Suppressor macrophage treated with lipopolysaccharide for 4 hours (primary cell): ENCODE measurements at regions not wholly inside any gene's neighbourhood (a gene's known extent, or its start where the extent isn't known, plus 50 kb on each side); places are given as distances from the start of the nearest gene placed in this dataset.
"Not testable (repeated sequence)": the region's sequence is repeated elsewhere in the genome, so short reads cannot be mapped to it uniquely, and the experiment has no call there.

Experiments used
- DNase-seq: peaks from one replicate; pipeline ENCODE4 v3.0.0-alpha.2; 2020

GRCh38 chr5:124973661-124974060 is 227.2 kb upstream of the ZNF608 start:
- no peak for DNase-seq

- DNase-seq: no peak
Measured at GRCh38 chr5:124976086-124976485, 229.6 kb upstream of the ZNF608 start.

- DNase-seq: no peak
Measured at GRCh38 chr5:124979251-124979650, 232.8 kb upstream of the ZNF608 start.

DNA sequence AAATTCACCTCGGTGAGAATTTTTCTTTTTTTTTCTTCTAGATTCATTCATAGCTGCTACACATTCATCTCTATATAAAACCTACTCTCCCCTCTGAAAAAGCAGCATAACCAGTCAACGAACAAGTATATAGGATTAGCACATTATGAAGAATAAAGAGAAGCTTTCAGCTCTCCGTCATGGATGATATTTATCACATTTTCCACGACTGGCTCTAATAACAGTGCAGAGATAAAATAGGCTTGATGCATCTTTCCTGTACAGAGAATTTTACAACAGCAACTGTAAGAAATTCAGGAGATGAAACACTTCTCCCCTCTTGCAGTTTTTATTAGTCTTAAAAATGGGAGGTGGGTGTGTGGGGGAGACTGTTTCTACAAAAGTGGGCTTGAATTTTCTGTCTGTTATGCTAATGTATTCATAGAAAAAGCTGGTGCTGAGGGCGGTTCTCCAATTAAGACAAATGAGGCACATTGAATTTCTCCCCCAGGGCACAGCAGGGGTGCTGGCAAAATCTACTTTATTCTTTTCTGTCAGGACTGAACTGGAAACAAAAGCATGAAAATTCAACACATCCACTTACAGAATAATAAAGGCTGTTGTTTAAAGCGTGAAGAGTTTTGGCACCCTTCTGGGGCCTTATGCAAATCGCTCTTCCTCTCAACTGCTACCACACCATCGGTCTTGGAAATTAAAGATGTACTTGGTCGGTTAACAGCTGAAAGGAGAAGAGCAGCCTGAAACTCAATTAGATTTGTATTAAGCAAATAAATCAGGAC is 233.9 kb upstream of the ZNF608 start:
- DNase-seq: no peak

DNA sequence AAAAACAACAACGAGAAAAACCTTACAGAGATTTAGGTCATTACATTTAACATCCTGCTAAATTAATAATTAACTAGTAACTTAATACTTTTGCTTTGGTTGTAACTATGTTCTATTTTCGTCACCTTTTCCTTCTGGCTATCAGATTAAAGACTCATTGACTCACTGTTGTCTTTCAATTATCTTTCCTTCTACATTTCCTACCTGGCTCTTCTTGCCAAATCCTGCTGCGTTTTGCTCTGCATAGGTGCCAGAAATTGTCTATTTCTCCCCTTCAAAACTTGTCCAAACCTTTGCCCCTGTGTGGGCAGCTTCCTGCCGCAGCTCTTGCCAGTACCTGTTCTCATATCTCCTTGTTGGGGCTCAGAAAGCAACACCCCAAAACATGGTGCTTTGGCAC is 235.5 kb upstream of the ZNF608 start:
- no peak for DNase-seq

GRCh38 chr5:124986170-124986569 is 239.7 kb upstream of the ZNF608 start:
- no peak for DNase-seq

DNA sequence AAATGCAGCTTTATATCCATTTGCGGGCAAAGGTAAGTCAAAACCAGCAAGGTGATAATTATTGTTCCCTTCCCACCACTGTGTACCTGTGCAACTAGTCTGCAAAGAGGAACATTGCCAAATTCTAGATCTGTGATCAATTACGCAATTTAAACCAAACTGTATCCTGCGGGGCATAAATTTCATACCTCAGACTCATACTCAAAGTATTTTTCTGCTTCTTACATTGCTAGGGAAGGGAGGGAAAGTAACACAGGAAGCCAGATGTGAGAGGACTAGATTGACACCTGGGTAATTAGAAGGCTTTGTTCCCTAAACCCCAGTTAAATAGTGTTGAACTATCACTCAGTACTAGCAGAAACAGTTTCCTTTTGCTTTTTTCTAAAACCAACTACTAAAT is 240.2 kb upstream of the ZNF608 start:
- DNase-seq: no peak

DNA sequence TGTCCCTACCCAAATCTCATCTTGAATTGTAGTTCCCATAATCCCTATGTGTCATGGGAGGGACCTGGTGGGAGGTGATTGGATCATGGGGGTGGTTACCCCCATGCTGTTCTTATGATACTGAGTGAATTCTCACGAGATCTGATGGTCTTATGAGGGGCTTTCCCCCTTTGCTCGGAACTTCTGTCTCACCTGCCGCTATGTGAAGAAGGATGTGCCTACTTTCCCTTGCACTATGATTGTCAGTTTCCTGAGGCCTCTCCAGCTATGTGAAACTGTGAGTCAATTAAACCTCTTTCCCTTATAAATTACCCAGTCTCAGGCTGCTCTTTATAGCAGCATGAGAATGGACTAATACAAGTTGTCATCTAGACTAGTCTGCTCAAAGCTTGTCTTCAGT is 241.3 kb upstream of the ZNF608 start:
- DNase-seq: not testable (repeated sequence)

DNA sequence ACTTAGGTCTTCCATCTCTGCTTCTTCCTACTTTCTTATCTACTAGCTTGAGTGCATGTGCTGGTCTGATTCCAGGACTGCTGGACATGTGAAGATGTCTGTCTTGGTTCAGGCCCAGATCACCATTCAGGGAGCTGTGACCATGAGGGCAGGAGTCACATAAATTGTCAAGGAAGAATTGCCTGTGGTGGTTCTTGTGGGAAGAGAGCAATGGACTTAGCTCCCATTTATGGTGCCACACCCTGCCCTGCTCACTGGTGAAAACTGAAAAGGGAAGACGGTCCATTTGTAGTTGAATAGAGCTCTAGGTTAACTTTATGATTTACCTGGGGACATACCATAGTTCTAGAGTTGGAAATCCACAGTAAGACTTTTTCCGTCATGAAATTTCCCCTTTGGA is 244.3 kb upstream of the ZNF608 start:
- DNase-seq: no peak

- DNase-seq: no peak
Measured at GRCh38 chr5:124995421-124995820, 249.0 kb upstream of the ZNF608 start.

DNA sequence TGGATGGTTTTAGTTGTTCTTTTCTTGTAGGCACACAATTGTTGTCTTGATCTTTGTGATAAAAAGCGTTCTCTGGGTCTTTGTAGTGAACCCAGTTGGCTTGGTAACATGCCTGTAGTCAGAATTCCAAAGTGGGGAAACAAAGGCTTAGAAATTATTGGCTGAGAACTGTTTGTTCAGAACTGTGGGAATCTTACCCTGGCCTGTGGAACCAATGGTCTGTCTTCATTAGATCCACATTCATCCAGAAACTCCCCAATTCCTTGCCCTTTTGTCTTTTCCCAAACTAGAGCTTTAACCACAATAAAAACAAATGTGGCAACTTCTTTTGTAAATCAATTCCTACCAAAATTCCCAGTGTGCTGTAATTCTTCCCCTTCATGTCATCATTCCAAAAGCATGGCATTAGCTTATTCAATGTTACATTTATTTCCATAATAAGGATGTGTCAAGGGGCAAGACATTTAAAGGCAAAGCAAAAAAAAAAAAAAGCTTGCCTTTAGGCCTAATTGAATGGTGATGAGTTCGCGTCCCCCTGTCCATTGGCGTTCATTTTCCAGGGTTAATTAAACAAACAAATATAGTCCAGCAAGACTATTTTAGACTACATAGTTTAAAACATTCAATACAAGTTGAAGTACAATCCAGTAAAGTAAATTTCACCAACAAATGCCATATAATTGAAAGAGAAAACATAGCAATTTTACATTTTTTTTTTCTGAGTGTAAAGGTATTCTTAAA is 249.8 kb upstream of the ZNF608 start:
- DNase-seq: no peak

GRCh38 chr5:124996764-124997077 is 250.3 kb upstream of the ZNF608 start:
- no peak for DNase-seq

GRCh38 chr5:124997186-124997893 is 250.9 kb upstream of the ZNF608 start:
- DNase-seq: no peak

DNA sequence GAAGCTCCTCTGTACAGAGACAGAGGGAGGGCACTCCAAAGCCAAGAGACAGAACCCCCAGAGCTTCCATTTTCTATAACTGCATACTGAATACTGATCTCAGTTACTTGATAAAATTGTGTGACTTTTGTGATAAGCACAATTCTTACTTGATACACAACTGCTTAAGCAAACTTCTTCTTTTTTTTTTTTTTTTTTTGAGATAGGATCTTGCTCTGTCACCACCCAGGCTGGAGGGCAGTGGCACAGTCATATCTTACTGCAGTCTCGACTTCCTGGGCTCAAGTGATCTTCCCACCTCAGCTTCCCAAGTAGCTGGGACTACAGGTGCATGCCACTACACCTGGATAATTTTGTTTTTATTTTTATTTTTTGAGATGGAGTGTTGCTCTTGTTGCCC is 252.1 kb upstream of the ZNF608 start:
- DNase-seq: no peak

DNA sequence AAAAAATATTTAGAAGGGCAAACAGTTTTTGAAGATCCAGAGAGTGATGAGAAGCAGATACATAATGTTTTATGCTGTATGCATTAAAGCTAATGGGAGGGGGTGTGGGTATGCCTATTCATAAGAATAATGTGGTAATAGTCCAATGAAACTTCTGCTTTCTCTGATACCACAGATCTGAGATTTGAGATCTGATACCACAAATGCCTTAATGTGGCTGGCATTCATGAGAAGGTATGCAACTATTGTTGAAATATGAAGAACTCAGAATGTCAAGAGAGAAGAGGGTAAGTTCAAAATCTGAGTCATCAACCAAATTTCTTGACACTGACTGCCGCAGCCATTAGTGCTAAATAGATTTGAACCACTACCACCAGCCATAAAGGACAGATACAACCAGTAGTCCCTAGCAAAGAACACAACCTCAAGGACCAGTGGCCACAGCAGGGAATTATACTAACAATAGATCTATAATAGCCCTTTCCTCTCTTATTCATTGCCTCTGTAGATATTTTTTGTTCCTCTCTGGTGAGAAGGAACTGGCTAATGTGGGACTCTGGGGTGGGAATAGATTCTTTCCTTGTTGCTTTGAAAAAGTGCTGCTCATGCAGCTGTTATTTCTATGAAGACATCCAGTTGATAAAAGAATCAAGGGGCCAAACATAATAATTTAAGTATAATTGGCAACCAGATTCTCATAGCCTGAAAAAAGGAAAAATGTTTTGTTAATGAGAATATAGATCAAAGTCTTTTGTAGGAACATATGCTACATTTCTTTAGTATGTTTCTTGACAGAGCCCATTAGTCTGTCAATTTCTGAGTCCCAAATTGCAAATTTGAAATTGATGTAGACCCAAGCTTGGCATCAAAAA is 256.5 kb upstream of the ZNF608 start:
- DNase-seq: peak; percentile 5

DNA sequence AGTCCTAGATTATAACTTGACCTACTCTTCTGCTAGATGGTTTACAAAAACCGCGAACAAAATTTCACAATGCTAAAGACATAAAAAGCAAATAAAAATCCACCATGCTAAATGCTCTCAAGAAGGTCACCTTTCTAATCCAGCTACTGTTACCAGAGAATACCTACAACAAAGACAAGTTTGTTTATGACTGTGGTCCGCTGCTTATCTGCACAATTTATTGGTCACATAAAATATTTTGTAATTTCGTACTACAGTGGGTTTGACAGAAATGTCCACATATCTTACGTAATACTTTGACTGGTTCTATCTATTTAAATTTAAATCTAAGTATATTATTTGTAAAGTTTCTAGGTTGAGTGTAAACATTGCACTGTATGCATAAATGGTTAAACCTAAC is 257.6 kb upstream of the ZNF608 start:
- DNase-seq: no peak

GRCh38 chr5:125005266-125005665 is 258.8 kb upstream of the ZNF608 start:
- DNase-seq: peak; percentile 14

DNA sequence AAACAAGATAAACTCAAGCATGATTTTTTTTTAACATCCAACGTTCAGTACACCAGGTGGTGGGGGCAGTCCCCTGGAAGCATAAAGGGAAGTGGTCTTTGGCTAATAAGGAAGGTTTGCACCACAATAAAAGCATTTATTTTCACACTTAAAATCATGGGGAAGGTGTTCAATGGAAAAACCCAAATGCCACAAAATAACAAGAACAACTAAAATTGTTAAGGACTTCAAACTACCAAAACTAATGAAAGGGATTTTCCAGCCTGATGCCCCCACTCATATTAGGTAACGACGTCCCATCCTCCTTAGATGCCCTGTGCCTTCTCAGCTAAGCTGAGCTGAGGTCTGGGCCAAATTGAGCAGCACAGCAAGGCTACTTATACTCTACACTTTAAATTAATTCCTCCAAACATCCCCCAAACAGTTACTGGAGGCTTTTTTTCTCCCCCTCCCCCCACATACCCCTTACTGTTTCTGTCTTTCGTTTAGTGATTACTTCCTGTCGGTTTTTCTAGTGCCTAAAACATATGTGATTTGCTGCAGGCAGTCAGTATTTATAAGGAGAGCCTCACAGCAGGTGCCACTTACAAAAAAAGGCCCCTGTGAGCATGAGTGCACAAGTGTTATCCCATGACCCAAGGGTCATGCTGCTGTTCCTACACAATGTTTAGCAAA is 259.7 kb upstream of the ZNF608 start:
- DNase-seq: no peak

DNA sequence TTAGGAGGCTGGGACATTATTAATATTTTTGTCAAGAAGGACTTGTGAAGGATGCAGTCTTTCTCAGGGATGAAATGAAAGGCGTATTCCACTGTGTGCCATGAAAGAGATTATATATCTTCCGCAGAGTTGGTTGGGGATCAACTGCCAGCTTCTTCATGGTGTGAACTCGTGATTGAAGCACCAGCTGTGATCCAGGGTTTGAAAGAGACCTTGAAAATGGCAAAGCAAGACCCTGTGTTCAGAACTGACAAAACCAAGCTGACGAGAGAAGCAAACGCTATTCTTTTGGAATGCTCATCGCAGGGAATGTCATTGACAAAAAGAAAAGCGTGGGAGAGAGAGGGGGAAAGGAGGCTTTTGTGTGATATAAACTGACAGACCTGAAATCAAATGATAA is 263.9 kb upstream of the ZNF608 start:
- no peak for DNase-seq

- DNase-seq: no peak
Measured at GRCh38 chr5:125011014-125011413, 264.6 kb upstream of the ZNF608 start.

DNA sequence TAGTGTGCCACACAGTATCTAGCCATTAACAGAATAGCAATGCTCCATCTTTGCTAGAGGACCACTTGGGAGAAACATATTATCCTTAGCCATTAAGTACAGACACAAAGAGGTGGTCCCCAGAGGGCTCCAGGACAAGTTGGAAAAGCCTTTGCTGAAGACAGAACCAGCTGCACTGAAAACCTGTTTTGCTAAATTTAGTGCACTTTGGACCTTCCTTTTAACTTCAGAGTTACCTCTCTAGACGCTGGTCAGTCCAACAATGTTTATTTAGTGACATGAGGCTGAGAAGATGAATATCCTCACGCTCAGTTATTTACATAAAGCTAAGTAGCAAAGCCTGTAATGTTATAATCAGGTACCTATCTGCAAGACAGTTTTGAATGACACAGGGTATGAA is 265.0 kb upstream of the ZNF608 start:
- no peak for DNase-seq

GRCh38 chr5:125011947-125012346 is 265.5 kb upstream of the ZNF608 start:
- no peak for DNase-seq
